ENCODE measurements at regions not wholly inside any gene's neighbourhood (a gene's known extent, or its start where the extent isn't known, plus 50 kb on each side); places are given as distances from the start of the nearest gene placed in this dataset.

DNA sequence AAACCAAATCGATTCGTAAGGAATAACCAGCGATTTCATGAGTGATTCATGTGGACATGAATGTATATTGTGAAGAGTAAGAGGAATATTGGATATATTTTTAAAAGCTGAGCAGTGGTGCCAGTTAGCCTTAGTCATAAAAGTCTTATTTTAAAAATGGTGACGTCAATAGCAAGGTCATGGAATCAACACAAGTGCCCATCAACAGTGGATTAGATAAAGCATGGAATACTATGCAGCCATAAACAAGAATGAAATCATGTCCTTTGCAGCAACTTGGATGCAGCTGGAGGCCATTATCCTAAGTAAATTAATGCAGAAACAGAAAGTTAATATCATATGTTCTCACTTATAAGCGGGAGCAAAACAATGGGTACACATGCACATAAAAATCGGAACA is 89.0 kb upstream of the STOX2 start:
- no peak for TF ChIP-seq POLR2A (IDR thresholded peaks at IDR 0.05)
- TF ChIP-seq, protein P1, sequence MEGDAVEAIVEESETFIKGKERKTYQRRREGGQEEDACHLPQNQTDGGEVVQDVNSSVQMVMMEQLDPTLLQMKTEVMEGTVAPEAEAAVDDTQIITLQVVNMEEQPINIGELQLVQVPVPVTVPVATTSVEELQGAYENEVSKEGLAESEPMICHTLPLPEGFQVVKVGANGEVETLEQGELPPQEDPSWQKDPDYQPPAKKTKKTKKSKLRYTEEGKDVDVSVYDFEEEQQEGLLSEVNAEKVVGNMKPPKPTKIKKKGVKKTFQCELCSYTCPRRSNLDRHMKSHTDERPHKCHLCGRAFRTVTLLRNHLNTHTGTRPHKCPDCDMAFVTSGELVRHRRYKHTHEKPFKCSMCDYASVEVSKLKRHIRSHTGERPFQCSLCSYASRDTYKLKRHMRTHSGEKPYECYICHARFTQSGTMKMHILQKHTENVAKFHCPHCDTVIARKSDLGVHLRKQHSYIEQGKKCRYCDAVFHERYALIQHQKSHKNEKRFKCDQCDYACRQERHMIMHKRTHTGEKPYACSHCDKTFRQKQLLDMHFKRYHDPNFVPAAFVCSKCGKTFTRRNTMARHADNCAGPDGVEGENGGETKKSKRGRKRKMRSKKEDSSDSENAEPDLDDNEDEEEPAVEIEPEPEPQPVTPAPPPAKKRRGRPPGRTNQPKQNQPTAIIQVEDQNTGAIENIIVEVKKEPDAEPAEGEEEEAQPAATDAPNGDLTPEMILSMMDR (IDR thresholded peaks at IDR 0.05 in 4 of 5, conservative IDR thresholded peaks at IDR 0.05 in 1 of 5) = no peak
